BE2C (cell line): ENCODE measurements at regions not wholly inside any gene's neighbourhood (a gene's known extent, or its start where the extent isn't known, plus 50 kb on each side); places are given as distances from the start of the nearest gene placed in this dataset.

ENCODE experiments used
- DNase-seq: peaks from one replicate; pipeline ENCODE4 v3.0.0-alpha.2; 2020
- H3K27me3 ChIP-seq: fragments of 250-450 bp; sonication (Bioruptor Pico); 2 replicates; pipeline ENCODE4 v1.5.1; 2020; ENCODE audit warnings: mild to moderate bottlenecking
- H3K36me3 ChIP-seq: fragments of 250-450 bp; sonication (Bioruptor Pico); 2 replicates; pipeline ENCODE4 v1.5.1; 2020; ENCODE audit warnings: mild to moderate bottlenecking
- H3K4me1 ChIP-seq: fragments of 250-450 bp; sonication (Bioruptor Pico); 2 replicates; pipeline ENCODE4 v1.5.1; 2020
- H3K4me3 ChIP-seq: 2 replicates; pipeline ENCODE4 v1.5.1; 2011; ENCODE audit warnings: low read depth, low read length
- H3K9me3 ChIP-seq: fragments of 250-450 bp; sonication (Bioruptor Pico); 2 replicates; pipeline ENCODE4 v1.5.1; 2020
- CTCF ChIP-seq: IDR thresholded peaks from 2 replicates; pipeline ENCODE4 v1.5.1; 2012; ENCODE audit warnings: mild to moderate bottlenecking, low read depth, low read length

- no peak for DNase-seq
- no peaks in the 10 kb centered on the region for H3K27me3 ChIP-seq
- no peaks in the 10 kb centered on the region; the same call in 1 of the 2 replicates for H3K9me3 ChIP-seq
- no peak for TF ChIP-seq CTCF
- no peak overlapping the region for H3K4me3 ChIP-seq
- H3K4me1 ChIP-seq = no peaks in the 10 kb centered on the region; the same call in 1 of the 2 replicates
- no peaks in the 10 kb centered on the region for H3K36me3 ChIP-seq
Observed at GRCh38 chr1:218108034-218108433, 177.1 kb upstream of the RRP15 start.

- no peak overlapping the region for H3K4me3 ChIP-seq
- H3K9me3 ChIP-seq = no peaks in the 10 kb centered on the region; the same call in 1 of the 2 replicates
- DNase-seq = no peak
- H3K36me3 ChIP-seq = no peaks in the 10 kb centered on the region
- no peaks in the 10 kb centered on the region for H3K27me3 ChIP-seq
- no peaks in the 10 kb centered on the region; the same call in 1 of the 2 replicates for H3K4me1 ChIP-seq
- no peak for TF ChIP-seq CTCF
Observed at GRCh38 chr1:218112862-218113261, 172.2 kb upstream of the RRP15 start.

- no peak for TF ChIP-seq CTCF
- Histone ChIP-seq H3K27me3 (no peaks in the 10 kb centered on the region), H3K9me3 (no peaks in the 10 kb centered on the region), H3K36me3 (no peaks in the 10 kb centered on the region), H3K4me1 (no peaks in the 10 kb centered on the region), H3K4me3 (no peak overlapping the region)
- DNase-seq = no peak
Observed at GRCh38 chr1:218123968-218124367, 161.1 kb upstream of the RRP15 start.

GRCh38 chr1:218135371-218135770 is 149.7 kb upstream of the RRP15 start:
- no peak for TF ChIP-seq CTCF
- Histone ChIP-seq H3K27me3 (no peaks in the 10 kb centered on the region), H3K36me3 (no peaks in the 10 kb centered on the region), H3K9me3 (no peaks in the 10 kb centered on the region), H3K4me1 (no peaks in the 10 kb centered on the region), H3K4me3 (no peak overlapping the region)
- no peak for DNase-seq

- H3K4me3 ChIP-seq = no peak overlapping the region
- H3K36me3 ChIP-seq = no peaks in the 10 kb centered on the region
- no peaks in the 10 kb centered on the region; the same call in 1 of the 2 replicates for H3K27me3 ChIP-seq
- H3K9me3 ChIP-seq = no peaks in the 10 kb centered on the region
- H3K4me1 ChIP-seq = no peaks in the 10 kb centered on the region
- DNase-seq = no peak
- TF ChIP-seq CTCF = no peak
Observed at GRCh38 chr1:218139761-218140160, 145.3 kb upstream of the RRP15 start.

GRCh38 chr1:218156595-218156994 is 128.5 kb upstream of the RRP15 start:
- Histone ChIP-seq H3K27me3 (peaks cover 39% of the 10 kb centered on the region), H3K9me3 (no peaks in the 10 kb centered on the region), H3K36me3 (no peaks in the 10 kb centered on the region), H3K4me3 (no peak overlapping the region), H3K4me1 (no peaks in the 10 kb centered on the region)
- no peak for TF ChIP-seq CTCF
- no peak for DNase-seq
